ENCODE measurements at regions not wholly inside any gene's neighbourhood (a gene's known extent, or its start where the extent isn't known, plus 50 kb on each side); places are given as distances from the start of the nearest gene placed in this dataset.
A peak's percentile ranks its signal among the peaks of the same experiment; 100 is the strongest.

- peak; percentile 20 for DNase-seq (ENCODE audit: low spot score)
These were observed 503.2 kb upstream of the FAM98A start for GRCh38 chr2:34102339-34102738.

GRCh38 chr2:34099377-34099776 lies 500.3 kb upstream of the FAM98A start:
- DNase-seq (ENCODE audit: low spot score), result no peak

- DNase-seq (ENCODE audit: low spot score), result no peak
These were observed 499.2 kb upstream of the FAM98A start for GRCh38 chr2:34098256-34098655.

- peak; percentile 60 for DNase-seq (ENCODE audit: low spot score)
These were observed 497.6 kb upstream of the FAM98A start for GRCh38 chr2:34096562-34097171.

- DNase-seq (ENCODE audit: low spot score), result no peak
These were observed 494.7 kb upstream of the FAM98A start for GRCh38 chr2:34093790-34094189.

GRCh38 chr2:34070196-34070595 lies 471.1 kb upstream of the FAM98A start:
- no peak for DNase-seq (ENCODE audit: low spot score)

GRCh38 chr2:34069604-34070003 lies 470.5 kb upstream of the FAM98A start:
- no peak for DNase-seq (ENCODE audit: low spot score)

- no peak for DNase-seq (ENCODE audit: low spot score)
These were observed 451.3 kb upstream of the FAM98A start for GRCh38 chr2:34050413-34050812.

- DNase-seq (ENCODE audit: low spot score), result no peak
These were observed 446.1 kb upstream of the FAM98A start for GRCh38 chr2:34045101-34045655.

GRCh38 chr2:34037886-34038285 lies 438.8 kb upstream of the FAM98A start:
- DNase-seq (ENCODE audit: low spot score), result no peak

- no peak for DNase-seq (ENCODE audit: low spot score)
These were observed 438.1 kb upstream of the FAM98A start for GRCh38 chr2:34037157-34037556.

- no peak for DNase-seq (ENCODE audit: low spot score)
These were observed 432.0 kb upstream of the FAM98A start for GRCh38 chr2:34031097-34031496.

GRCh38 chr2:34030273-34030672 lies 431.2 kb upstream of the FAM98A start:
- no peak for DNase-seq (ENCODE audit: low spot score)

GRCh38 chr2:34029073-34029472 lies 430.0 kb upstream of the FAM98A start:
- no peak for DNase-seq (ENCODE audit: low spot score)

GRCh38 chr2:34025196-34025595 lies 426.1 kb upstream of the FAM98A start:
- DNase-seq (ENCODE audit: low spot score), result no peak

- peak; percentile 16 for DNase-seq (ENCODE audit: low spot score)
These were observed 413.7 kb upstream of the FAM98A start for GRCh38 chr2:34012715-34013302.

GRCh38 chr2:34011684-34012083 lies 412.6 kb upstream of the FAM98A start:
- DNase-seq (ENCODE audit: low spot score), result no peak

GRCh38 chr2:34005901-34006300 lies 406.8 kb upstream of the FAM98A start:
- no peak for DNase-seq (ENCODE audit: low spot score)

- DNase-seq (ENCODE audit: low spot score), result no peak
These were observed 405.8 kb upstream of the FAM98A start for GRCh38 chr2:34004936-34005335.

- DNase-seq (ENCODE audit: low spot score), result no peak
These were observed 404.7 kb upstream of the FAM98A start for GRCh38 chr2:34003795-34004194.

- DNase-seq (ENCODE audit: low spot score), result no peak
These were observed 402.5 kb upstream of the FAM98A start for GRCh38 chr2:34001557-34001956.

- no peak for DNase-seq (ENCODE audit: low spot score)
These were observed 385.0 kb upstream of the FAM98A start for GRCh38 chr2:33984131-33984530.

- DNase-seq (ENCODE audit: low spot score), result no peak
These were observed 379.4 kb upstream of the FAM98A start for GRCh38 chr2:33978471-33978870.

- no peak for DNase-seq (ENCODE audit: low spot score)
These were observed 376.4 kb upstream of the FAM98A start for GRCh38 chr2:33975498-33975897.

All from GM03348 (cell line).